ENCODE measurements at regions not wholly inside any gene's neighbourhood (a gene's known extent, or its start where the extent isn't known, plus 50 kb on each side); places are given as distances from the start of the nearest gene placed in this dataset.

GRCh38 chr2:150027164-150027563 is 439.6 kb upstream of the MMADHC start:
- peak in 1 of 3 donors; percentile 17 for DNase-seq (ENCODE audit: low read depth in 2 of 3, low spot score in 2 of 3)

- DNase-seq (ENCODE audit: low read depth in 2 of 3, low spot score in 2 of 3), result no peak
These were observed 436.1 kb upstream of the MMADHC start for GRCh38 chr2:150023663-150024062.

- DNase-seq (ENCODE audit: low read depth in 2 of 3, low spot score in 2 of 3), result no peak
These were observed 435.5 kb upstream of the MMADHC start for GRCh38 chr2:150023044-150023443.

GRCh38 chr2:150020937-150021673 is 433.5 kb upstream of the MMADHC start:
- DNase-seq (ENCODE audit: low read depth in 2 of 3, low spot score in 2 of 3), result no peak

GRCh38 chr2:150020221-150020620 is 432.6 kb upstream of the MMADHC start:
- DNase-seq (ENCODE audit: low read depth in 2 of 3, low spot score in 2 of 3), result no peak

GRCh38 chr2:150019063-150019462 is 431.5 kb upstream of the MMADHC start:
- DNase-seq (ENCODE audit: low read depth in 2 of 3, low spot score in 2 of 3), result no peak

- no peak for DNase-seq (ENCODE audit: low read depth in 2 of 3, low spot score in 2 of 3)
These were observed 425.4 kb upstream of the MMADHC start for GRCh38 chr2:150012986-150013385.

GRCh38 chr2:150011161-150011730 is 423.7 kb upstream of the MMADHC start:
- no peak for DNase-seq (ENCODE audit: low read depth in 2 of 3, low spot score in 2 of 3)

- DNase-seq (ENCODE audit: low read depth in 2 of 3, low spot score in 2 of 3), result no peak
These were observed 421.3 kb upstream of the MMADHC start for GRCh38 chr2:150008901-150009300.

GRCh38 chr2:150007815-150008430 is 420.3 kb upstream of the MMADHC start:
- DNase-seq (ENCODE audit: low read depth in 2 of 3, low spot score in 2 of 3), result no peak

- DNase-seq (ENCODE audit: low read depth in 2 of 3, low spot score in 2 of 3), result no peak
These were observed 419.0 kb upstream of the MMADHC start for GRCh38 chr2:150006591-150006990.

- no peak for DNase-seq (ENCODE audit: low read depth in 2 of 3, low spot score in 2 of 3)
These were observed 416.0 kb upstream of the MMADHC start for GRCh38 chr2:150003544-150003943.

- no peak for DNase-seq (ENCODE audit: low read depth in 2 of 3, low spot score in 2 of 3)
These were observed 414.2 kb upstream of the MMADHC start for GRCh38 chr2:150001788-150002187.

- no peak for DNase-seq (ENCODE audit: low read depth in 2 of 3, low spot score in 2 of 3)
These were observed 409.3 kb upstream of the MMADHC start for GRCh38 chr2:149996901-149997300.

- DNase-seq (ENCODE audit: low read depth in 2 of 3, low spot score in 2 of 3), result no peak
These were observed 406.6 kb upstream of the MMADHC start for GRCh38 chr2:149994057-149994728.

GRCh38 chr2:149993316-149993715 is 405.7 kb upstream of the MMADHC start:
- no peak for DNase-seq (ENCODE audit: low read depth in 2 of 3, low spot score in 2 of 3)

- no peak for DNase-seq (ENCODE audit: low read depth in 2 of 3, low spot score in 2 of 3)
These were observed 404.0 kb upstream of the MMADHC start for GRCh38 chr2:149991576-149991975.

GRCh38 chr2:149990965-149991364 is 403.4 kb upstream of the MMADHC start:
- no peak for DNase-seq (ENCODE audit: low read depth in 2 of 3, low spot score in 2 of 3)

- DNase-seq (ENCODE audit: low read depth in 2 of 3, low spot score in 2 of 3), result no peak
These were observed 402.0 kb upstream of the MMADHC start for GRCh38 chr2:149989447-149990063.

- no peak for DNase-seq (ENCODE audit: low read depth in 2 of 3, low spot score in 2 of 3)
These were observed 400.8 kb upstream of the MMADHC start for GRCh38 chr2:149988361-149988760.

GRCh38 chr2:149986861-149987260 is 399.3 kb upstream of the MMADHC start:
- DNase-seq (ENCODE audit: low read depth in 2 of 3, low spot score in 2 of 3), result no peak

All from hematopoietic multipotent progenitor cell (in vitro differentiated cells).